Testis (tissue), 2 donors: ENCODE measurements at regions not wholly inside any gene's neighbourhood (a gene's known extent, or its start where the extent isn't known, plus 50 kb on each side); places are given as distances from the start of the nearest gene placed in this dataset.

ENCODE experiments used
- CTCF ChIP-seq, 3 experiments: fragments of 450-650 bp in 2 of 3; fragments of 200-600 bp in 1 of 3; sonication (generic) in 1 of 3; IDR thresholded peaks; one replicate each; pipeline ENCODE4 v1.5.1; 2016 to 2019; ENCODE audit warnings: antibody characterized with exemption in 3 of 3, mild to moderate bottlenecking in 2 of 3, moderate library complexity in 1 of 3
- POLR2A ChIP-seq: fragments of 450-650 bp; IDR thresholded peaks from one replicate; pipeline ENCODE4 v1.6.1; 2017; ENCODE audit warnings: antibody characterized with exemption, mild to moderate bottlenecking, moderate library complexity

- TF ChIP-seq CTCF (IDR thresholded peaks at IDR 0.05), result no peak
- no peak for TF ChIP-seq POLR2A
These were observed 262.6 kb downstream of the ATPSCKMT start for GRCh38 chr5:9987101-9987500.
